Keratinocyte (primary cell): ENCODE measurements at regions not wholly inside any gene's neighbourhood (a gene's known extent, or its start where the extent isn't known, plus 50 kb on each side); places are given as distances from the start of the nearest gene placed in this dataset.

Experiments used
- DNase-seq: peaks from one replicate; pipeline ENCODE4 v3.0.0-alpha.2; 2011; ENCODE audit warnings: low read depth, missing footprints, low spot score
- FAIRE-seq: peaks from 2 replicates; lab custom pipeline; 2011; peaks lifted over from hg19 to GRCh38; lab: Jason Lieb, UNC
- H2AFZ ChIP-seq: 2 replicates; pipeline ENCODE4 v1.6.0; 2012; ENCODE audit warnings: low read length, control low read depth, inconsistent platforms; ENCODE audit not compliant: control insufficient read depth
- H3K27ac ChIP-seq: 2 replicates; pipeline ENCODE4 v1.5.1; 2011; ENCODE audit warnings: low read length; ENCODE audit not compliant: control insufficient read depth, insufficient read depth
- H3K27me3 ChIP-seq: 3 replicates; pipeline ENCODE4 v1.6.0; 2011; ENCODE audit warnings: low read length; ENCODE audit not compliant: control insufficient read depth, insufficient read depth; ENCODE audit errors: extremely low read depth
- H3K36me3 ChIP-seq, 2 experiments: 2 replicates in 1 of 2; 3 replicates in 1 of 2; pipeline ENCODE4 v1.5.1; 2011; ENCODE audit warnings: low read length in 2 of 2, mild to moderate bottlenecking in 1 of 2; ENCODE audit not compliant: control insufficient read depth in 2 of 2, insufficient read depth in 2 of 2; ENCODE audit errors: extremely low read depth in 1 of 2
- H3K4me1 ChIP-seq: 3 replicates; pipeline ENCODE4 v1.5.1; 2011; ENCODE audit warnings: low read length; ENCODE audit not compliant: control insufficient read depth, insufficient read depth; ENCODE audit errors: extremely low read depth
- H3K4me2 ChIP-seq: 3 replicates; pipeline ENCODE4 v1.6.0; 2011; ENCODE audit warnings: low read depth, low read length; ENCODE audit not compliant: control insufficient read depth, insufficient read depth; ENCODE audit errors: extremely low read depth
- H3K4me3 ChIP-seq, 3 experiments: fragments of 200-600 bp in 1 of 3; sonication (generic) in 1 of 3; 2 replicates in 2 of 3; 3 replicates in 1 of 3; pipeline ENCODE4 v1.5.1; 2011 to 2016; ENCODE audit warnings: low read length in 3 of 3, mild to moderate bottlenecking in 3 of 3, control low read depth in 2 of 3, inconsistent platforms in 1 of 3, low read depth in 1 of 3, mixed read lengths in 1 of 3, mixed run types in 1 of 3, moderate library complexity in 1 of 3; ENCODE audit not compliant: control insufficient read depth in 2 of 3, insufficient read depth in 2 of 3; ENCODE audit errors: extremely low read depth in 1 of 3
- H3K79me2 ChIP-seq: 2 replicates; pipeline ENCODE4 v1.6.0; 2012; ENCODE audit warnings: low read length; ENCODE audit not compliant: control insufficient read depth, insufficient read depth
- H3K9ac ChIP-seq: 3 replicates; pipeline ENCODE4 v1.6.0; 2011; ENCODE audit warnings: low read length; ENCODE audit not compliant: control insufficient read depth, insufficient read depth; ENCODE audit errors: extremely low read depth
- H3K9me1 ChIP-seq: 3 replicates; pipeline ENCODE4 v1.6.0; 2011; ENCODE audit warnings: low read length; ENCODE audit not compliant: control insufficient read depth, insufficient read depth; ENCODE audit errors: extremely low read depth
- H3K9me3 ChIP-seq: 2 replicates; pipeline ENCODE4 v1.5.1; 2012; ENCODE audit warnings: low read depth, low read length; ENCODE audit not compliant: control insufficient read depth
- H4K20me1 ChIP-seq: 3 replicates; pipeline ENCODE4 v1.6.0; 2011; ENCODE audit warnings: low read length; ENCODE audit not compliant: control insufficient read depth, insufficient read depth; ENCODE audit errors: extremely low read depth
- CTCF ChIP-seq, 3 experiments: IDR thresholded peaks in 1 of 3; conservative IDR thresholded peaks in 1 of 3; optimal IDR thresholded peaks in 1 of 3; 2 replicates in 2 of 3; 3 replicates in 1 of 3; pipeline versions ENCODE3 to v1.5.1; 2011; ENCODE audit warnings: low read length in 3 of 3, mild to moderate bottlenecking in 3 of 3, moderate library complexity in 2 of 3, control low read depth in 1 of 3, inconsistent platforms in 1 of 3; ENCODE audit not compliant: insufficient read depth in 2 of 3; ENCODE audit errors: extremely low read depth in 1 of 3
- EZH2 ChIP-seq: IDR thresholded peaks from one replicate; pipeline ENCODE4 v1.6.1; 2012; ENCODE audit warnings: inconsistent platforms, mild to moderate bottlenecking, low read length, moderate library complexity
- dilution Hi-C: fragments of 300-500 bp; cut with MboI; formaldehyde crosslinking; loops from one replicate; pipeline ENCODE4 v1.7.0; 2020; ENCODE audit warnings: low sequenced_read_pairs; ENCODE audit not compliant: extremely low pct_ligation_motif_present

- Histone ChIP-seq H3K9me1 (no peaks in the 10 kb centered on the region), H3K4me1 (peaks cover 10% of the 10 kb centered on the region), H3K79me2 (no peaks in the 10 kb centered on the region), H3K27ac (no peak overlapping the region), H3K4me3 (no peak overlapping the region), H3K4me2 (no peak overlapping the region), H3K9me3 (no peaks in the 10 kb centered on the region), H3K36me3 (no peaks in the 10 kb centered on the region), H4K20me1 (no peaks in the 10 kb centered on the region), H3K9ac (no peak overlapping the region), H2AFZ (no peak overlapping the region), H3K27me3 (no peaks in the 10 kb centered on the region)
- FAIRE-seq = no peak
- no peak for DNase-seq
- no peak for TF ChIP-seq CTCF (optimal IDR thresholded peaks at IDR 0.05 in 1 of 3, IDR thresholded peaks at IDR 0.05 in 1 of 3, conservative IDR thresholded peaks at IDR 0.05 in 1 of 3; ENCODE audit: extremely low read depth in 1 of 3, insufficient read depth in 2 of 3, low read length in 3 of 3)
- TF ChIP-seq EZH2 = no peak
- dilution Hi-C loops = no loop called here
Observed at GRCh38 chr3:14039149-14039548, 85.5 kb downstream of the CHCHD4 start.

GRCh38 chr3:14037211-14037610, 87.5 kb downstream of the CHCHD4 start:
- H3K9me1 ChIP-seq = no peaks in the 10 kb centered on the region
- H3K36me3 ChIP-seq = no peaks in the 10 kb centered on the region
- dilution Hi-C loops = no loop called here
- DNase-seq = no peak
- no peak overlapping the region for H3K4me2 ChIP-seq
- H3K9me3 ChIP-seq = no peaks in the 10 kb centered on the region
- H3K9ac ChIP-seq = no peak overlapping the region
- no peak overlapping the region for H2AFZ ChIP-seq
- no peak overlapping the region for H3K27ac ChIP-seq
- no peak overlapping the region for H3K4me3 ChIP-seq
- H3K79me2 ChIP-seq = no peaks in the 10 kb centered on the region
- H3K27me3 ChIP-seq = no peaks in the 10 kb centered on the region
- no peak for FAIRE-seq
- H4K20me1 ChIP-seq = no peaks in the 10 kb centered on the region
- TF ChIP-seq EZH2 = no peak
- no peak for TF ChIP-seq CTCF (optimal IDR thresholded peaks at IDR 0.05 in 1 of 3, IDR thresholded peaks at IDR 0.05 in 1 of 3, conservative IDR thresholded peaks at IDR 0.05 in 1 of 3; ENCODE audit: extremely low read depth in 1 of 3, insufficient read depth in 2 of 3, low read length in 3 of 3)
- peaks cover 1% of the 10 kb centered on the region for H3K4me1 ChIP-seq
